WTC11 (cell line): ENCODE measurements at regions not wholly inside any gene's neighbourhood (a gene's known extent, or its start where the extent isn't known, plus 50 kb on each side); places are given as distances from the start of the nearest gene placed in this dataset.

Source experiments
- ATAC-seq: fragments of 200-7000 bp; cut with Tn5 transposase; 2 replicates; pipeline ENCODE4 v1.10.0; 2021; ENCODE audit warnings: mild to moderate bottlenecking, moderate library complexity
- CTCF ChIA-PET: fragments of 300-600 bp; sonication (Branson Sonifier 250); formaldehyde crosslinking; loops from one replicate; lab custom pipeline; 2021; ENCODE audit warnings: antibody characterized with exemption; lab: Charles Lee
- POLR2A ChIA-PET: fragments of 350-600 bp; sonication (Branson Sonifier 250); formaldehyde crosslinking; loops from one replicate; lab custom pipeline; 2021; ENCODE audit warnings: antibody characterized with exemption; lab: Charles Lee
- DNase-seq: peaks from one replicate; pipeline ENCODE4 v3.0.0; 2021; ENCODE audit warnings: low spot score
- H3K27ac Mint-ChIP-seq: 2 replicates; pipeline ENCODE4 v1.8.0; 2021; ENCODE audit warnings: mixed read lengths
- H3K27me3 Mint-ChIP-seq: 2 replicates; pipeline ENCODE4 v1.8.0; 2021; ENCODE audit warnings: low read depth, mild to moderate bottlenecking, moderate library complexity, mixed read lengths
- H3K36me3 Mint-ChIP-seq: 2 replicates; pipeline ENCODE4 v1.8.0; 2021; ENCODE audit warnings: mixed read lengths
- H3K4me1 Mint-ChIP-seq: 2 replicates; pipeline ENCODE4 v1.8.0; 2022; ENCODE audit warnings: mixed read lengths
- H3K4me3 Mint-ChIP-seq: 2 replicates; pipeline ENCODE4 v1.8.0; 2021; ENCODE audit warnings: mild to moderate bottlenecking, moderate library complexity, mixed read lengths
- H3K9me3 Mint-ChIP-seq: 2 replicates; pipeline ENCODE4 v1.8.0; 2021; ENCODE audit warnings: mixed read lengths
- ELF4 ChIP-seq: sonication (generic); formaldehyde crosslinking; IDR thresholded peaks from 2 replicates; pipeline ENCODE4 v1.8.1; 2022; ENCODE audit warnings: low read depth, mild to moderate bottlenecking, moderate library complexity, missing genetic modification reagents
- FOXK1 ChIP-seq: sonication (generic); formaldehyde crosslinking; IDR thresholded peaks from 2 replicates; pipeline ENCODE4 v1.8.0; 2022; ENCODE audit warnings: mild to moderate bottlenecking, moderate library complexity, missing genetic modification reagents
- GTF2I ChIP-seq: fragments of 250-450 bp; sonication (Bioruptor Pico); conservative IDR thresholded peaks from 2 replicates; pipeline ENCODE4 v1.4.0; 2021; ENCODE audit warnings: mild to moderate bottlenecking
- NFE2L1 ChIP-seq: sonication (generic); formaldehyde crosslinking; IDR thresholded peaks from 2 replicates; pipeline ENCODE4 v1.8.1; 2023; ENCODE audit warnings: missing genetic modification reagents
- NR1H2 ChIP-seq: sonication (generic); formaldehyde crosslinking; IDR thresholded peaks from 2 replicates; pipeline ENCODE4 v1.9.0; 2021; ENCODE audit warnings: mild to moderate bottlenecking, moderate library complexity, missing genetic modification reagents
- OVOL2 ChIP-seq: fragments of 250-450 bp; sonication (Bioruptor Pico); IDR thresholded peaks from 2 replicates; pipeline ENCODE4 v1.9.0; 2021; ENCODE audit warnings: mild to moderate bottlenecking, borderline replicate concordance
- RELA ChIP-seq: sonication (generic); formaldehyde crosslinking; IDR thresholded peaks from 2 replicates; pipeline ENCODE4 v1.8.1; 2022; ENCODE audit warnings: missing genetic modification reagents, mild to moderate bottlenecking, borderline replicate concordance
- ZNF219 ChIP-seq: sonication (generic); formaldehyde crosslinking; IDR thresholded peaks from 2 replicates; pipeline ENCODE4 v1.8.0; 2023; ENCODE audit warnings: missing genetic modification reagents, mild to moderate bottlenecking, borderline replicate concordance
- ZNF263 ChIP-seq: sonication (generic); formaldehyde crosslinking; IDR thresholded peaks from 2 replicates; pipeline ENCODE4 v1.8.1; 2022; ENCODE audit warnings: low read depth, mild to moderate bottlenecking, moderate library complexity, missing genetic modification reagents
- ZNF416 ChIP-seq: fragments of 250-450 bp; sonication (Bioruptor Pico); IDR thresholded peaks from 2 replicates; pipeline ENCODE4 v1.9.0; 2021; ENCODE audit warnings: mild to moderate bottlenecking, inconsistent platforms
- TF ChIP-seq, protein P1 (sequence below): sonication (generic); formaldehyde crosslinking; IDR thresholded peaks from 2 replicates; pipeline ENCODE4 v1.8.0; 2022; ENCODE audit warnings: mild to moderate bottlenecking, missing genetic modification reagents
- TF ChIP-seq, protein P2 (sequence below): sonication (generic); formaldehyde crosslinking; conservative IDR thresholded peaks from 2 replicates; pipeline ENCODE4 v1.8.1; 2023; ENCODE audit warnings: mild to moderate bottlenecking, low read depth, missing genetic modification reagents, moderate library complexity
- TF ChIP-seq, protein P3 (sequence below): sonication (generic); formaldehyde crosslinking; IDR thresholded peaks from 2 replicates; pipeline ENCODE4 v1.8.1; 2022; ENCODE audit warnings: low read depth, mild to moderate bottlenecking, moderate library complexity, missing genetic modification reagents, borderline replicate concordance
- TF ChIP-seq, protein P4 (sequence below): fragments of 250-450 bp; sonication (Bioruptor Pico); conservative IDR thresholded peaks from 2 replicates; pipeline ENCODE4 v1.9.0; 2021; ENCODE audit warnings: mild to moderate bottlenecking
- TF ChIP-seq, protein P5 (sequence below): sonication (generic); formaldehyde crosslinking; IDR thresholded peaks from 2 replicates; pipeline ENCODE4 v1.8.1; 2022; ENCODE audit warnings: mild to moderate bottlenecking, moderate library complexity, missing genetic modification reagents
- TF ChIP-seq, protein P6 (sequence below): fragments of 250-450 bp; sonication (Bioruptor Pico); IDR thresholded peaks from 2 replicates; pipeline ENCODE4 v1.9.0; 2021; ENCODE audit warnings: mild to moderate bottlenecking
- TF ChIP-seq, protein P7 (sequence below): sonication (generic); formaldehyde crosslinking; IDR thresholded peaks from 2 replicates; pipeline ENCODE4 v1.8.0; 2022; ENCODE audit warnings: mild to moderate bottlenecking, missing genetic modification reagents

DNA sequence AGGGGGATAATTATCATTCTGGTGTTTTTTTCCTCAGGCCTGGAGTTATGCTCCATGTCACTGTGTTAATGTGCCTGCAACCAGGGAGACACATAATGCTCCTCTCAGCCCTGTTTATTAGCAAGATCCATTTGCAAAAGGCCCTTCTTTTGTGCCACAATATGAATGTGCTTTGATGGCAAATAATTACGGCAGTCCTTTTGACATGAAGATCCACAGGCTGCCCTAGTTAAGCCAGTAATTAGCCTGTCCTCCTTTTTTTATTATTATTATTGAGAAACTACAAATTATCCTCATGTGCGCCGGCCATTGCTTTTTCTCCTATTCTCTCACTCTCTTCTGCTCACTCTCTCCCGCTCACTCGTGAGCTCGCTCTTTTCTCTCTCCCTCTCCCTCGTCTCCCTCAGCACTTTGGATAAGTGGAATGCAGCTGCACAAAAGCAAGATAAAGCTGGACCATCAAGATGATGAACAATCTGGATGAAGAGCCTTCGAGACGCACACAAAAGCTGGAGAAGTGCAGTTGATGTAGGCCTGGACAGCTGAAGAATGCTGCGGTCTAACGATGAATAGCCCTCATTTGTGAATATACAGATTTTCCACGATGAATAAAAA lies 762.3 kb downstream of the BCL11A start:
- DNase-seq (no peak), ATAC-seq (no peak)
- Mint-ChIP-seq H3K36me3 (peaks cover 15% of the 10 kb centered on the region), H3K4me1 (peaks cover 45% of the 10 kb centered on the region), H3K27me3 (no peaks in the 10 kb centered on the region), H3K27ac (peak overlapping the region; percentile 8; the same call in 1 of the 2 replicates), H3K9me3 (peaks cover 21% of the 10 kb centered on the region), H3K4me3 (no peak overlapping the region)
- ChIA-PET POLR2A (no interaction called here), CTCF (interaction anchor here (1.0 kb wide), 1 partner anchor 141 kb away, joined by 3 read pairs; no protein-coding TSS in a partner anchor)
- TF ChIP-seq ZNF219 (CRISPR knock-in tag) (no peak), ZNF416 (CRISPR knock-in tag) (no peak), GTF2I (CRISPR knock-in tag) (no peak), FOXK1 (CRISPR knock-in tag) (no peak), RELA (no peak)
- TF ChIP-seq, protein P1, sequence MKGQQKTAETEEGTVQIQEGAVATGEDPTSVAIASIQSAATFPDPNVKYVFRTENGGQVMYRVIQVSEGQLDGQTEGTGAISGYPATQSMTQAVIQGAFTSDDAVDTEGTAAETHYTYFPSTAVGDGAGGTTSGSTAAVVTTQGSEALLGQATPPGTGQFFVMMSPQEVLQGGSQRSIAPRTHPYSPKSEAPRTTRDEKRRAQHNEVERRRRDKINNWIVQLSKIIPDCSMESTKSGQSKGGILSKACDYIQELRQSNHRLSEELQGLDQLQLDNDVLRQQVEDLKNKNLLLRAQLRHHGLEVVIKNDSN: no peak
- TF ChIP-seq, protein P2, sequence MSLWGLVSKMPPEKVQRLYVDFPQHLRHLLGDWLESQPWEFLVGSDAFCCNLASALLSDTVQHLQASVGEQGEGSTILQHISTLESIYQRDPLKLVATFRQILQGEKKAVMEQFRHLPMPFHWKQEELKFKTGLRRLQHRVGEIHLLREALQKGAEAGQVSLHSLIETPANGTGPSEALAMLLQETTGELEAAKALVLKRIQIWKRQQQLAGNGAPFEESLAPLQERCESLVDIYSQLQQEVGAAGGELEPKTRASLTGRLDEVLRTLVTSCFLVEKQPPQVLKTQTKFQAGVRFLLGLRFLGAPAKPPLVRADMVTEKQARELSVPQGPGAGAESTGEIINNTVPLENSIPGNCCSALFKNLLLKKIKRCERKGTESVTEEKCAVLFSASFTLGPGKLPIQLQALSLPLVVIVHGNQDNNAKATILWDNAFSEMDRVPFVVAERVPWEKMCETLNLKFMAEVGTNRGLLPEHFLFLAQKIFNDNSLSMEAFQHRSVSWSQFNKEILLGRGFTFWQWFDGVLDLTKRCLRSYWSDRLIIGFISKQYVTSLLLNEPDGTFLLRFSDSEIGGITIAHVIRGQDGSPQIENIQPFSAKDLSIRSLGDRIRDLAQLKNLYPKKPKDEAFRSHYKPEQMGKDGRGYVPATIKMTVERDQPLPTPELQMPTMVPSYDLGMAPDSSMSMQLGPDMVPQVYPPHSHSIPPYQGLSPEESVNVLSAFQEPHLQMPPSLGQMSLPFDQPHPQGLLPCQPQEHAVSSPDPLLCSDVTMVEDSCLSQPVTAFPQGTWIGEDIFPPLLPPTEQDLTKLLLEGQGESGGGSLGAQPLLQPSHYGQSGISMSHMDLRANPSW (CRISPR knock-in tag): no peak
- TF ChIP-seq, protein P3, sequence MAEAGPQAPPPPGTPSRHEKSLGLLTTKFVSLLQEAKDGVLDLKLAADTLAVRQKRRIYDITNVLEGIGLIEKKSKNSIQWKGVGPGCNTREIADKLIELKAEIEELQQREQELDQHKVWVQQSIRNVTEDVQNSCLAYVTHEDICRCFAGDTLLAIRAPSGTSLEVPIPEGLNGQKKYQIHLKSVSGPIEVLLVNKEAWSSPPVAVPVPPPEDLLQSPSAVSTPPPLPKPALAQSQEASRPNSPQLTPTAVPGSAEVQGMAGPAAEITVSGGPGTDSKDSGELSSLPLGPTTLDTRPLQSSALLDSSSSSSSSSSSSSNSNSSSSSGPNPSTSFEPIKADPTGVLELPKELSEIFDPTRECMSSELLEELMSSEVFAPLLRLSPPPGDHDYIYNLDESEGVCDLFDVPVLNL (CRISPR knock-in tag): no peak

DNA sequence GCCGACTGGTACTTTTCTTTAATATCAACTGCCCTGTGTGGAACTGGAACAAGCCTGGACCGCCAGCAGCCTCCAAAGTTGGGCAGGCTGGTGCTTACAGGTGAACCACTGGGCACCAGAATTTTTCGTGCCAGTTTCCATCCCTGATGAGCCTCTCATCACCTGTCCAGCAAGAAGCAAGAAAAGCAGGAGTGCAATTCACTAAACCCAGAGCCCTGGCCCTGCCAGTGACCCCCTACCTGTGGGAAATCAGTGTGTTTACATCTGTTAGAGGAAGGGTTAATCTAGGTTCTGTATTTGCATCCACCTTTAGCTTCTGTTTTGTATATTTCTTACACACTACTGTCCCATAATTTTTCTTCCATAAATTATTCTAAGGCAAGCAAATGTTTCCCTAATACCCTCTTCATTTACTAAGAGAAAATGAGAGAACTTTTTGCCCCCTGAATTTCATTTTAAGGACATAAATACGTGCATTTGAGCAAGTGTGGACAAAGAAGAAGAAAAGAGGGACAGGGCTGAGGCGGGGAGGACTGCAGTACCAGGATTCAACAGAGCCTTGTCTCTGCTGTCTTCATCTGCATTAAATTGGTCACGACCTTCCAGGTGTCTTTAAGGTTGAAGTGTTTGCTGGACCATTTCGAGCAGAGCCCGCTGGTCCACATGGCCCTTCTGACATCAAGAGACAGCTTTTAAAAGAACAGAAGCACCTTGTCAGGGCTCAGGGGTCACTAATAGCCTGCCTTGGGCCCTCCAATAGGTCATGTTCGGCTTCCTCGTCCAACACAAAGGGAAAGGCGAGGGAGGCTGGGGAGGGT lies 763.1 kb downstream of the BCL11A start:
- POLR2A ChIA-PET: no interaction called here
- peaks cover 48% of the 10 kb centered on the region for H3K4me1 Mint-ChIP-seq
- peak; percentile 72 for ATAC-seq
- CTCF ChIA-PET: interaction anchor here (1.0 kb wide), 1 partner anchor 142 kb away, joined by 3 read pairs; no protein-coding TSS in a partner anchor
- peak overlapping the region; percentile 82 for H3K27ac Mint-ChIP-seq
- H3K27me3 Mint-ChIP-seq: no peaks in the 10 kb centered on the region
- peak; percentile 13 for DNase-seq
- H3K36me3 Mint-ChIP-seq: peaks cover 15% of the 10 kb centered on the region
- TF ChIP-seq ZNF263: no peak
- TF ChIP-seq, protein P2 (CRISPR knock-in tag): no peak
- TF ChIP-seq, all 79 proteins: peak for 0
- no peak overlapping the region for H3K4me3 Mint-ChIP-seq
- peaks cover 21% of the 10 kb centered on the region for H3K9me3 Mint-ChIP-seq

DNA sequence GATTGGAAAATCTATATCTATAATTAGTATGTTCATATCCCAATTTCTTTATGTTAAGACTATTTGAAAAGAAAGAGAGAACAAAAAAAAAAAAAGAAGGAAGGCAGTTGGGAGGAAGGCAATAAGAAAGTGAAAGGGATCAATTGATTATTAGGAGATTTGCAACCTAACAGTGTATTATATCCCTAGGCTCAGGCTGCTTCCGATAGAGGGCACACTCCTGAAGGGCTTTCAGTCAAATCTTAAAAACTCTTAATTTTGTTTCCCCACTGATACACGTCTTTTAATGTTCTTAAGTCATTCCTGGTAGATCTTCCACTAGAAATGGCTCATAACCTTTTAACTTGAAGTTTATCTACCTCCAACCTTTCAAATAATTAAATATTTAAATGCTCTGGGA lies 763.9 kb downstream of the BCL11A start:
- peak overlapping the region; percentile 33; the same call in 1 of the 2 replicates for H3K4me3 Mint-ChIP-seq
- peaks cover 48% of the 10 kb centered on the region for H3K4me1 Mint-ChIP-seq
- ATAC-seq (no peak), DNase-seq (no peak)
- H3K27ac Mint-ChIP-seq: no peak overlapping the region
- POLR2A ChIA-PET: no interaction called here
- peaks cover 13% of the 10 kb centered on the region for H3K9me3 Mint-ChIP-seq
- H3K36me3 Mint-ChIP-seq: peaks cover 12% of the 10 kb centered on the region
- no peaks in the 10 kb centered on the region for H3K27me3 Mint-ChIP-seq
- CTCF ChIA-PET: no interaction called here
- TF ChIP-seq, protein P4, sequence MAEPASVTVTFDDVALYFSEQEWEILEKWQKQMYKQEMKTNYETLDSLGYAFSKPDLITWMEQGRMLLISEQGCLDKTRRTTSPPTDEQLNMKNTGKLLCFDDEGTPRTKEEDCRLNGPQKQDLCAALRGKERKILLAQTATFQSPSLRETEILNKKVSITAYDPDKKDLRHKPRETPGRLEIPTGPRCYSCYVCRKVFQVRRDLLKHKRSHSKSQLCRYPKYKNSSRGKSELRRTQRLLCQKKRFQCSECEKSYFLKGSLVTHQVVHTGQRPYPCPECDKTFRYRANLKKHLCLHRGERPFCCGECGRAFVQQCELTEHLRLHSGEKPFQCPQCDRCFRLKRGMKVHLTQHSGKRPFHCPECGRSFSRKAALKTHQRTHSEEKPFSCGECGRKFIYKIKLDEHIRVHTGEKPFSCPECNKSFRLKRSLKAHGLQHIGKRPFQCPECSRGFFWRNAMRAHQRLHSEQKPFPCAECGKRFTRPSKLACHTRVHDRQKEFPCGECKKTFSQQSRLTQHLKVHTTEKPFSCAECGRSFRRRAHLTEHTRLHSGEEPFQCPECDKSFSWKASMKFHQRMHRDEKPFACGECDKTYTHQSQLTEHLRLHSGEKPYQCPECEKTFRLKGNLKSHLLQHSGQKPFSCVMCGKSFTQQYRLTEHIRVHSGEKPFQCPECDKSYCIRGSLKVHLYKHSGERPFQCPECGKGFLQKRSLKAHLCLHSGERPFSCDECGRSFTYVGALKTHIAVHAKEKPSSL (CRISPR knock-in tag): no peak
- TF ChIP-seq, protein P5, sequence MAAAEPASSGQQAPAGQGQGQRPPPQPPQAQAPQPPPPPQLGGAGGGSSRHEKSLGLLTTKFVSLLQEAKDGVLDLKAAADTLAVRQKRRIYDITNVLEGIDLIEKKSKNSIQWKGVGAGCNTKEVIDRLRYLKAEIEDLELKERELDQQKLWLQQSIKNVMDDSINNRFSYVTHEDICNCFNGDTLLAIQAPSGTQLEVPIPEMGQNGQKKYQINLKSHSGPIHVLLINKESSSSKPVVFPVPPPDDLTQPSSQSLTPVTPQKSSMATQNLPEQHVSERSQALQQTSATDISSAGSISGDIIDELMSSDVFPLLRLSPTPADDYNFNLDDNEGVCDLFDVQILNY: no peak
- TF ChIP-seq ZNF416 (CRISPR knock-in tag) (no peak), OVOL2 (no peak), NFE2L1 (no peak), ELF4 (CRISPR knock-in tag) (no peak), NR1H2 (CRISPR knock-in tag) (no peak)
- TF ChIP-seq, protein P6, sequence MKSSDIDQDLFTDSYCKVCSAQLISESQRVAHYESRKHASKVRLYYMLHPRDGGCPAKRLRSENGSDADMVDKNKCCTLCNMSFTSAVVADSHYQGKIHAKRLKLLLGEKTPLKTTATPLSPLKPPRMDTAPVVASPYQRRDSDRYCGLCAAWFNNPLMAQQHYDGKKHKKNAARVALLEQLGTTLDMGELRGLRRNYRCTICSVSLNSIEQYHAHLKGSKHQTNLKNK (CRISPR knock-in tag): no peak
- TF ChIP-seq, protein P7, sequence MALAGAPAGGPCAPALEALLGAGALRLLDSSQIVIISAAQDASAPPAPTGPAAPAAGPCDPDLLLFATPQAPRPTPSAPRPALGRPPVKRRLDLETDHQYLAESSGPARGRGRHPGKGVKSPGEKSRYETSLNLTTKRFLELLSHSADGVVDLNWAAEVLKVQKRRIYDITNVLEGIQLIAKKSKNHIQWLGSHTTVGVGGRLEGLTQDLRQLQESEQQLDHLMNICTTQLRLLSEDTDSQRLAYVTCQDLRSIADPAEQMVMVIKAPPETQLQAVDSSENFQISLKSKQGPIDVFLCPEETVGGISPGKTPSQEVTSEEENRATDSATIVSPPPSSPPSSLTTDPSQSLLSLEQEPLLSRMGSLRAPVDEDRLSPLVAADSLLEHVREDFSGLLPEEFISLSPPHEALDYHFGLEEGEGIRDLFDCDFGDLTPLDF (CRISPR knock-in tag): no peak
